BJ (cell line): ENCODE measurements at regions not wholly inside any gene's neighbourhood (a gene's known extent, or its start where the extent isn't known, plus 50 kb on each side); places are given as distances from the start of the nearest gene placed in this dataset.

ENCODE experiments used
- CTCF ChIA-PET: fragments of 350-600 bp; formaldehyde crosslinking; extraction: SDS; loops from one replicate; lab custom pipeline; 2021; ENCODE audit warnings: antibody characterized with exemption, inconsistent platforms; lab: Yijun Ruan, JAX
- POLR2A ChIA-PET: fragments of 300-600 bp; sonication (Branson Sonifier 250); formaldehyde crosslinking; extraction: SDS; loops from one replicate; lab custom pipeline; 2021; ENCODE audit warnings: antibody characterized with exemption; lab: Charles Lee
- DNase-seq: peaks from one replicate; pipeline ENCODE4 v3.0.0-alpha.2; 2011; ENCODE audit warnings: low read depth
- H3K27me3 ChIP-seq: 2 replicates; pipeline ENCODE4 v1.6.0; 2011; ENCODE audit warnings: low read length; ENCODE audit not compliant: control insufficient read depth, insufficient read depth
- H3K36me3 ChIP-seq: 2 replicates; pipeline ENCODE4 v1.5.1; 2011; ENCODE audit warnings: low read length; ENCODE audit not compliant: control insufficient read depth, insufficient read depth
- H3K4me3 ChIP-seq: 2 replicates; pipeline ENCODE4 v1.5.1; 2011; ENCODE audit warnings: low read depth, mild to moderate bottlenecking, control low read depth, low read length
- TF ChIP-seq, protein P1 (sequence below): IDR thresholded peaks from 2 replicates; pipeline ENCODE4 v1.5.1; 2011; ENCODE audit warnings: low read depth, mild to moderate bottlenecking, control low read depth, inconsistent platforms, low read length, moderate library complexity; ENCODE audit not compliant: insufficient read depth

GRCh38 chr4:178809921-178810320 is 1367.7 kb upstream of the AGA start:
- Histone ChIP-seq H3K27me3 (no peaks in the 10 kb centered on the region), H3K4me3 (no peak overlapping the region), H3K36me3 (no peaks in the 10 kb centered on the region)
- POLR2A ChIA-PET = no interaction called here
- TF ChIP-seq, protein P1, sequence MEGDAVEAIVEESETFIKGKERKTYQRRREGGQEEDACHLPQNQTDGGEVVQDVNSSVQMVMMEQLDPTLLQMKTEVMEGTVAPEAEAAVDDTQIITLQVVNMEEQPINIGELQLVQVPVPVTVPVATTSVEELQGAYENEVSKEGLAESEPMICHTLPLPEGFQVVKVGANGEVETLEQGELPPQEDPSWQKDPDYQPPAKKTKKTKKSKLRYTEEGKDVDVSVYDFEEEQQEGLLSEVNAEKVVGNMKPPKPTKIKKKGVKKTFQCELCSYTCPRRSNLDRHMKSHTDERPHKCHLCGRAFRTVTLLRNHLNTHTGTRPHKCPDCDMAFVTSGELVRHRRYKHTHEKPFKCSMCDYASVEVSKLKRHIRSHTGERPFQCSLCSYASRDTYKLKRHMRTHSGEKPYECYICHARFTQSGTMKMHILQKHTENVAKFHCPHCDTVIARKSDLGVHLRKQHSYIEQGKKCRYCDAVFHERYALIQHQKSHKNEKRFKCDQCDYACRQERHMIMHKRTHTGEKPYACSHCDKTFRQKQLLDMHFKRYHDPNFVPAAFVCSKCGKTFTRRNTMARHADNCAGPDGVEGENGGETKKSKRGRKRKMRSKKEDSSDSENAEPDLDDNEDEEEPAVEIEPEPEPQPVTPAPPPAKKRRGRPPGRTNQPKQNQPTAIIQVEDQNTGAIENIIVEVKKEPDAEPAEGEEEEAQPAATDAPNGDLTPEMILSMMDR = no peak
- CTCF ChIA-PET = no interaction called here
- DNase-seq = no peak

- CTCF ChIA-PET = no interaction called here
- TF ChIP-seq, protein P1 = no peak
- no peaks in the 10 kb centered on the region for H3K36me3 ChIP-seq
- no peaks in the 10 kb centered on the region for H3K27me3 ChIP-seq
- H3K4me3 ChIP-seq = no peak overlapping the region
- DNase-seq = no peak
- POLR2A ChIA-PET = no interaction called here
These were observed 1369.1 kb upstream of the AGA start for GRCh38 chr4:178811356-178811755.

DNA sequence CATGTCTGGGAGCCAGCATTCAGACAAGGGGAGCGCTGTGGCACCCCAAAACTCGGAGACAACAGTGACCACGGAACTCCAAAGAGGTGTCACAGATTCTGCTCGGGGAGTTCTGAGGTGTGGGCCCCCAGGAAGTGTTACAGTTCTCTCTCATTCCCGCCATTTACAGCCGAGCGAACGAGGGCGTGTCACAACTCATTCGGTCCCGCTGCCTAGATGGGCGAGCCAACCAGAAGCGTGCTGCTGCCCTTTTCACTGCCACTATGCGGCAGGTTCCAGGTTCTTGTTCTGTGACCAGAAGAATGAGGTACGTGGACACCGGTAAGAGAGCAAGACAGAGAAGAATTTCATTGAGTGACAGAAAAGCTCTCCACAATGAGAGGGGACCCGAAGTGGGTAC is 1370.6 kb upstream of the AGA start:
- H3K36me3 ChIP-seq = no peaks in the 10 kb centered on the region
- POLR2A ChIA-PET = no interaction called here
- no peaks in the 10 kb centered on the region for H3K27me3 ChIP-seq
- H3K4me3 ChIP-seq = no peak overlapping the region
- TF ChIP-seq, protein P1 = no peak
- CTCF ChIA-PET = no interaction called here
- DNase-seq = no peak

DNA sequence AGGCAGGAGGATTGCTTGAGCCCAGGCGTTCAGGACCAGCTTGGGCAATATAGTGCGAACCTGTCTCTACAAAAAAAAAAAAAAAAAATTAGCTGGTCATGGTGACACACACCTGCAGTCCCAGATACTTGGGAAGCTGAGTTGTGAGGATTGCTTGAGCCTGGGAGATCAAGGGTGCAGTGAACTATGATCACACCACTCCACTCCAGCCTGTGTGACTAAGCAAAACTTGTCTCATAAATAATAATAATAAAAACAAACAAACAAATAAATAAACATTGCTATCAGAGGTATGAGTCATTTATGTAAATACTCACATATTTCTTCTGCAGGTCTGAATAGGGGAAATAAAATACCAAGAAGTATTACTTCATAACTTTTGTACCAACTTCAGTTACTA is 1372.7 kb upstream of the AGA start:
- Histone ChIP-seq H3K4me3 (no peak overlapping the region), H3K36me3 (no peaks in the 10 kb centered on the region), H3K27me3 (no peaks in the 10 kb centered on the region)
- CTCF ChIA-PET = no interaction called here
- DNase-seq = no peak
- TF ChIP-seq, protein P1 = no peak
- POLR2A ChIA-PET = no interaction called here

DNA sequence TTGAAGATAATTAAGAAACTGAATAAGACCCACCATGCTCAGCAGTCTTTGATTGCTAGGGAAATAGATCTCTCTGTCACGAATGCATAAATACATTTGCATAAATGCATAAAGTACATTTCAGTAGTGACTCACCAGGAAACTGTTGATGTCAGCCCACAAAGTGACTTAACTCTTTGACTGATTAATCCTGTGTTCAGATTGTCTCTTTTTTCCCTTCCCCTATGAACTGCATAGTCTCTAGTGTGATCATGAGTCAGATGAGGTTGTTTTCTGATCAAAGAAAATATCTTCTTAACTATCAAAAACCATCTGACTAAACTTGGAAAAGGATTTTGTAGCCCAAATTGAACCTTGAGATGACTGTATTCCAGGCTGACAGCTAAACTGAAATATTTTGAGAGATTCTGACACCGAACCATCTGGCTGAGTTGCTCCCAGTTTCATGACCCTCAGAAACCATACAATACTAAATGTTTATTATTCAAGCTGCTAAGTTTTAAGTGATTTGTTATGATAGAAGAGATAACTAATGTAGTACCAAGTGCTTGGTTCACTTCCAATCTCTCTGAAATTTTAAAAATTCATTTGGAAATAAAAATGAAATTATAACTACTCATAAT is 1381.5 kb upstream of the AGA start:
- POLR2A ChIA-PET = no interaction called here
- H3K4me3 ChIP-seq = no peak overlapping the region
- no peak for DNase-seq
- no peaks in the 10 kb centered on the region for H3K36me3 ChIP-seq
- TF ChIP-seq, protein P1 = no peak
- CTCF ChIA-PET = no interaction called here
- H3K27me3 ChIP-seq = no peaks in the 10 kb centered on the region
